Spleen (tissue), 7 donors: ENCODE measurements at regions not wholly inside any gene's neighbourhood (a gene's known extent, or its start where the extent isn't known, plus 50 kb on each side); places are given as distances from the start of the nearest gene placed in this dataset.

ENCODE experiments used
- CTCF ChIP-seq, 11 experiments: fragments of 200-600 bp in 7 of 11; fragments of 450-650 bp in 4 of 11; sonication (generic) in 4 of 11; IDR thresholded peaks in 8 of 11; conservative IDR thresholded peaks in 3 of 11; 1 replicate in 7 of 11; 2 replicates in 4 of 11; pipeline versions ENCODE4 v1.4.0 to v1.8.0; 2016 to 2021; ENCODE audit warnings: antibody characterized with exemption in 11 of 11, inconsistent platforms in 4 of 11, mild to moderate bottlenecking in 1 of 11
- POLR2A ChIP-seq, 3 donors: fragments of 450-650 bp; IDR thresholded peaks; one replicate each; pipeline ENCODE4 v1.5.1; 2017; ENCODE audit warnings: antibody characterized with exemption in 3 of 3, mild to moderate bottlenecking in 1 of 3
- donor health status: DM: no; HTN: no; CAD: no; lungs with moderate emphysema.
- donor health status: DM: no; HTN: no; CAD: no.
- donor health status: DM: no; HTN: no; CAD: no.

GRCh38 chr7:119685906-119686305 is 587.1 kb upstream of the KCND2 start:
- TF ChIP-seq CTCF (IDR thresholded peaks at IDR 0.05 in 8 of 11, conservative IDR thresholded peaks at IDR 0.05 in 3 of 11) (no peak), POLR2A (IDR thresholded peaks at IDR 0.05) (no peak)
